ENCODE measurements at regions not wholly inside any gene's neighbourhood (a gene's known extent, or its start where the extent isn't known, plus 50 kb on each side); places are given as distances from the start of the nearest gene placed in this dataset.

GRCh38 chr4:162803378-162803777, 363.3 kb downstream of the NAF1 start:
- TF ChIP-seq ZNF384 (IDR thresholded peaks at IDR 0.05) (no peak), NFRKB (IDR thresholded peaks at IDR 0.05) (no peak), LEF1 (IDR thresholded peaks at IDR 0.05; ENCODE audit: borderline replicate concordance) (no peak), BHLHE40 (IDR thresholded peaks at IDR 0.05; ENCODE audit: borderline replicate concordance) (no peak), SP1 (IDR thresholded peaks at IDR 0.05) (no peak), L3MBTL2 (conservative IDR thresholded peaks at IDR 0.05) (no peak), FOXK2 (IDR thresholded peaks at IDR 0.05) (no peak), HDGF (IDR thresholded peaks at IDR 0.05; ENCODE audit: borderline replicate concordance) (no peak)
